C4-2B (cell line): ENCODE measurements at regions not wholly inside any gene's neighbourhood (a gene's known extent, or its start where the extent isn't known, plus 50 kb on each side); places are given as distances from the start of the nearest gene placed in this dataset.

ENCODE experiments used
- ZFX ChIP-seq: fragments of 450-650 bp; IDR thresholded peaks from 2 replicates; pipeline ENCODE4 v1.6.1; 2017
- TF ChIP-seq, protein P1 (sequence below): fragments of 450-650 bp; conservative IDR thresholded peaks from 2 replicates; pipeline ENCODE4 v1.5.1; 2017; ENCODE audit warnings: mild to moderate bottlenecking

DNA sequence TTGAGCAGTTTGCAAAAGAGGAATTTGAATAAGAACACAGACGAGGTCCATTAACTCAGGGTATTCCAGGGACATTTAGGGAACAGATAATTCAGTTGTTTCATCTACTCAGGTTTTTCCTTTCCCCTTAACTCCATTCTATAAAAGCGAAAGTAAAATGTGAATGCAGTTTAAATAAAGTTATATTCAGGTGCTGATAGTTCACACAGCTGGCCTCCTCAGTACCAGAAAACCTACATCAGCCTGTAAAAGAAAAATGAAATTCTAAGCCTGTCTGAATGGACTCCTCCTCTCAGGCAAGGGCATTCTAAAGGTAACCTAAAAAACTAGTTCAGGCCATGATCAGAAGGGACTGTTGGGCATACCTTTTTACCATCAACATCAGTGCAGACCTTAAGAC is 873.8 kb downstream of the SUCLG1 start:
- TF ChIP-seq, protein P1, sequence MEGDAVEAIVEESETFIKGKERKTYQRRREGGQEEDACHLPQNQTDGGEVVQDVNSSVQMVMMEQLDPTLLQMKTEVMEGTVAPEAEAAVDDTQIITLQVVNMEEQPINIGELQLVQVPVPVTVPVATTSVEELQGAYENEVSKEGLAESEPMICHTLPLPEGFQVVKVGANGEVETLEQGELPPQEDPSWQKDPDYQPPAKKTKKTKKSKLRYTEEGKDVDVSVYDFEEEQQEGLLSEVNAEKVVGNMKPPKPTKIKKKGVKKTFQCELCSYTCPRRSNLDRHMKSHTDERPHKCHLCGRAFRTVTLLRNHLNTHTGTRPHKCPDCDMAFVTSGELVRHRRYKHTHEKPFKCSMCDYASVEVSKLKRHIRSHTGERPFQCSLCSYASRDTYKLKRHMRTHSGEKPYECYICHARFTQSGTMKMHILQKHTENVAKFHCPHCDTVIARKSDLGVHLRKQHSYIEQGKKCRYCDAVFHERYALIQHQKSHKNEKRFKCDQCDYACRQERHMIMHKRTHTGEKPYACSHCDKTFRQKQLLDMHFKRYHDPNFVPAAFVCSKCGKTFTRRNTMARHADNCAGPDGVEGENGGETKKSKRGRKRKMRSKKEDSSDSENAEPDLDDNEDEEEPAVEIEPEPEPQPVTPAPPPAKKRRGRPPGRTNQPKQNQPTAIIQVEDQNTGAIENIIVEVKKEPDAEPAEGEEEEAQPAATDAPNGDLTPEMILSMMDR = no peak
- no peak for TF ChIP-seq ZFX
